Neural cell (in vitro differentiated cells): ENCODE measurements at regions not wholly inside any gene's neighbourhood (a gene's known extent, or its start where the extent isn't known, plus 50 kb on each side); places are given as distances from the start of the nearest gene placed in this dataset.

Source experiments
- CTCF ChIP-seq: fragments of 450-650 bp; IDR thresholded peaks from 2 replicates; pipeline ENCODE4 v1.5.1; 2014; ENCODE audit warnings: antibody characterized with exemption, mild to moderate bottlenecking, moderate library complexity; ENCODE audit not compliant: poor library complexity, severe bottlenecking
- EP300 ChIP-seq: fragments of 450-650 bp; conservative IDR thresholded peaks from 2 replicates; pipeline ENCODE4 v1.6.1; 2014; ENCODE audit warnings: antibody characterized with exemption, mild to moderate bottlenecking, moderate library complexity; ENCODE audit not compliant: poor library complexity, severe bottlenecking
- EZH2 ChIP-seq: fragments of 200-600, 300-800 bp; shearing (Covaris generic), sonication (generic); IDR thresholded peaks from 2 replicates; pipeline ENCODE4 v1.6.1; 2014; ENCODE audit warnings: antibody characterized with exemption, low read length, borderline replicate concordance, mild to moderate bottlenecking; ENCODE audit not compliant: insufficient read depth, poor library complexity, severe bottlenecking
- MXI1 ChIP-seq: fragments of 450-650 bp; conservative IDR thresholded peaks from 2 replicates; pipeline ENCODE4 v1.6.1; 2014; ENCODE audit warnings: antibody characterized with exemption, mild to moderate bottlenecking; ENCODE audit not compliant: poor library complexity, severe bottlenecking
- POLR2AphosphoS5 ChIP-seq: IDR thresholded peaks from 2 replicates; pipeline ENCODE4 v1.6.1; 2012
- REST ChIP-seq: IDR thresholded peaks from 2 replicates; pipeline ENCODE4 v1.6.1; 2012; ENCODE audit warnings: borderline replicate concordance
- SMC3 ChIP-seq: fragments of 450-650 bp; conservative IDR thresholded peaks from 2 replicates; pipeline ENCODE4 v1.6.1; 2014; ENCODE audit warnings: antibody characterized with exemption, mild to moderate bottlenecking, moderate library complexity; ENCODE audit not compliant: poor library complexity
- TAF1 ChIP-seq: IDR thresholded peaks from 2 replicates; pipeline ENCODE4 v1.6.1; 2012; ENCODE audit warnings: low read depth

GRCh38 chr4:175997291-175997690 is 68.3 kb upstream of the WDR17 start:
- no peak for TF ChIP-seq CTCF
- TF ChIP-seq EZH2, result no peak
- no peak for TF ChIP-seq REST
- TF ChIP-seq POLR2AphosphoS5, result no peak
- TF ChIP-seq SMC3, result no peak
- no peak for TF ChIP-seq TAF1
- no peak for TF ChIP-seq EP300
- no peak for TF ChIP-seq MXI1
